ENCODE measurements at regions not wholly inside any gene's neighbourhood (a gene's known extent, or its start where the extent isn't known, plus 50 kb on each side); places are given as distances from the start of the nearest gene placed in this dataset.

DNA sequence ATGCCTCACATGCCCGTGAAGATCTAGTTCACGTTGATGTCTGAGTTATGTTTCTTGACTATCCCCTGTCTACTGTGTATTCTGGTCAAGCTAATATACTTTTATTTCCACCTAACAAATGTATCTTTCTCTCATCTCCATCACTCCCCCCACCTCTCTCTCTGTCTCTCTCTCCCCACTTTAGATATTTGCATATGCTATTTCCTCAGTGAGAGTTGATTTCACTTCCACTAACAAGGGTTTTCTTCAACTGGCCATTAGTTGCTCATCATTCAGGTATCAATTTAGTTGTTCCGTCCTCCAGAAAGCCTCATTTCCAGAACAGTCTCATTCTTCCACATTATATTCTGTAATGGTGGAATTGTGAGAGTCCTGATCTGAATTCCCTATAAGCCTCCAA lies 1777.8 kb upstream of the TENM3 start:
- TF ChIP-seq JUND (IDR thresholded peaks at IDR 0.05; ENCODE audit: low read depth): no peak
- in situ Hi-C loops (cut with HindIII; ENCODE audit: low pct_unique_long_range_greater_than_20kb, low sequenced_read_pairs): no loop called here
- DNase-seq (ENCODE audit: low read depth in 1 of 2, low spot score in 1 of 2): no peak

DNA sequence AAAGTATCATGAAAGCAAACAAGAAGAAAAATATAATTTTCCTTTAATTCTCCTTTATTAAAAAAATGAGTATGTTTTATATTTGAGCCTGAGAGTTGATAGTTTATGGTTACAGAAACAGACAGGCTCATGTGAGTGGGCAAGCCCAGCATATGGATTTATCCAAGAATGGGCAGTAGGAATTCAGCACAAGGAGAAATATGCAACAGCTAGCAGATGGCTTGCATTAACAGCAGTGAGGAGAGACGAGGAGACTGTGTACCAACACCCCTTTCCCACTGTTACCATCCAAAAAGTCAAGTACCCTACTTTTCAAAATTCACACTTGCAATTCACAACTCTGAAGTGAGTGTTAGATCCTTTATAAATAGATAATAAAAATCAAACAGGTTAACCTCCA lies 1760.2 kb upstream of the TENM3 start:
- no peak for TF ChIP-seq JUND (IDR thresholded peaks at IDR 0.05; ENCODE audit: low read depth)
- in situ Hi-C loops (cut with HindIII; ENCODE audit: low pct_unique_long_range_greater_than_20kb, low sequenced_read_pairs): no loop called here
- no peak for DNase-seq (ENCODE audit: low read depth in 1 of 2, low spot score in 1 of 2)

DNA sequence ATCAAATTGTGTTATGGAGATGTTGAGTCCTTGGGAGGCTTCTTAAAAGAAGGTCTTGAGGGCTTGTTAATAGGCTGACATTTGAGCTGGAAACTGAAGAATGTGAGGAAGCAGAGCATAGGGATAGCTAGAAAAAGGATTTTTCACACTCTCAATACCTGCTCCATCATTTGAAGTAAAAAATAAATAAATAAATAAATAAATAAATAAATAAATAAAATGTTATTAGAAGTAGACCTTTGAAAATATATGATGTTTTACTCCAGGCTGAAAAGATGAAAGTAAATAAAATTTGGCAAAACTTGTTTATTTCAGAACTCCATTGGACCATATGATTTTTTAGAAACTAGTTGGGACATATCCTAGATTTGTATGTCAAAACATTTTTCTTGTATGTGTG lies 1757.8 kb upstream of the TENM3 start:
- in situ Hi-C loops (cut with HindIII; ENCODE audit: low pct_unique_long_range_greater_than_20kb, low sequenced_read_pairs): no loop called here
- no peak for DNase-seq (ENCODE audit: low read depth in 1 of 2, low spot score in 1 of 2)
- TF ChIP-seq JUND (IDR thresholded peaks at IDR 0.05; ENCODE audit: low read depth): no peak

DNA sequence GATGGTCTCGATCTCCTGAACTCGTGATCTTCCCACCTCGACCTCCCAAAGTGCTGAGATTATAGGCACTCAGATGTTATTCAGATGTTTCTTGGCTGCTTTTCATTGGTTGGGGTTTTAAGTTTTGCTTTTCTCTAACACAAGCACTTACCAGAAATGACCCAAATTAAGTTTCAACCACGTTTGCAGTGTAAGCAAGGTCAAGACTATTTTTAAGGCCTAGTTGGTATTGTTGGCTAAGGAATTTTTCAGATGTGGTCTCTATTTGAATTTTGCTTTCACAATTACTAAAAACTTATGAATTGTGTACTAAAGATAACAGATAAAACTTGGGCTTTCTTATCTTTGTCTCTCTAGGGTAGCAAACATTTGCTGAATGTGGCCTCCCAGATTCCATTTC lies 1756.9 kb upstream of the TENM3 start:
- no peak for TF ChIP-seq JUND (IDR thresholded peaks at IDR 0.05; ENCODE audit: low read depth)
- in situ Hi-C loops (cut with HindIII; ENCODE audit: low pct_unique_long_range_greater_than_20kb, low sequenced_read_pairs): no loop called here

DNA sequence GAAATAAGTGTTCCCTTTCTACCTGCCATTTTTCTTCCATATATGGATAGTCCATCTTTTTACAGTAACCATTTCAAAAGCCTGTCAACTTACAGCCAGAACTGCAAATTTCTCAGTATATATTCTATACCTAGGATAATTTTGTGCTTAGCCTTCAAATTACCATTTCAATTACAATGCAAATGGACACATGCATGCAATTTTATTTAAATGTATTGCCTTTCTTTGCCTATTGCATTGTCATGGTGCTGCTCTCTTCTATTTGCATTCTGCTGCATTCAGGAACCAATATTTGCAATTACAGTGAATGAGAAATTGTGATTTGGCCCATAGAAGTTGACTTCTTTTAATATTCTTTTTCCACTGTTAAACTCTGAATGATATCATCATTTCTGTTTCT lies 1753.4 kb upstream of the TENM3 start:
- no peak for TF ChIP-seq JUND (IDR thresholded peaks at IDR 0.05; ENCODE audit: low read depth)
- in situ Hi-C loops (cut with HindIII; ENCODE audit: low pct_unique_long_range_greater_than_20kb, low sequenced_read_pairs): no loop called here

More for the DNA sequence above, 1756.9 kb upstream of the TENM3 start:
- no peak for DNase-seq (ENCODE audit: low read depth in 1 of 2, low spot score in 1 of 2)

DNA sequence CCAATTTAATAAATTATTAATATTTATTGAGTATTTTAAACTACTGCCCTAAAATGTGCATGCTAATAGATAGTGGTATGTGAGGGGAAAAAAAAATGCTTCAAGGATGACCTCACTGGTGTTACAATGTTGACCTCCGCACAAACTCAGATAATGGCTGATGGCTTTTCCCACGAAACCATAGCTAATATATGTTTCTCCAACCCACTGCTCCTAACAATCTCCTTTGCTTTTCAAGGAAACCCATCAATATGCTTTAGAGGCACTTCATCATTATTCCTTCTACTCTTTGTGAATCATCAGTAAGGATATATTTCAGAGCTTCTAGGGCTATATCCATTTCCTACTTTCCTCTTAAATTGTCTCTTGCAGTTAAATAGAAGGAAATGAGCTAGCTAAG lies 1752.0 kb upstream of the TENM3 start:
- no peak for TF ChIP-seq JUND (IDR thresholded peaks at IDR 0.05; ENCODE audit: low read depth)
- in situ Hi-C loops (cut with HindIII; ENCODE audit: low pct_unique_long_range_greater_than_20kb, low sequenced_read_pairs): no loop called here
- DNase-seq (ENCODE audit: low read depth in 1 of 2, low spot score in 1 of 2): no peak

More for the DNA sequence above, 1753.4 kb upstream of the TENM3 start:
- no peak for DNase-seq (ENCODE audit: low read depth in 1 of 2, low spot score in 1 of 2)

DNA sequence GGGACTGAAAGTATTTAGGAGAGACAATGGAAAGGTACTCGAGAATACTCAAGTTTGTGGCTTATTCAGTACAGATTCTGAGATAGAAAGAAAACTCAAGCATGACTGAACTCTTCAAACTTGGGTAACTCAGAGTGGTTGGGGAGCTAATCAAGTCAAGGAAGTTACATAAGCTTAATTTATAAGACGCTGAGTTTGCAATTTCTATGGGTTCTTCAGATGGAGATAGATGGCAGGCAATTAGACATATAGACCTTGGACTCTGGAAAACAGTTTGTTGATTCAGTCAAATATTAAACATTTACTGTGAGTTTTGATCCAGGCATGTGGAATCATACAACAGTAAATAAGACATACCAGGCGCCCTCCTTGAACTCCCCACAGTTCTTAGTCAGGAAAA lies 1749.9 kb upstream of the TENM3 start:
- TF ChIP-seq JUND (IDR thresholded peaks at IDR 0.05; ENCODE audit: low read depth): no peak
- DNase-seq (ENCODE audit: low read depth in 1 of 2, low spot score in 1 of 2): no peak
- in situ Hi-C loops (cut with HindIII; ENCODE audit: low pct_unique_long_range_greater_than_20kb, low sequenced_read_pairs): no loop called here

DNA sequence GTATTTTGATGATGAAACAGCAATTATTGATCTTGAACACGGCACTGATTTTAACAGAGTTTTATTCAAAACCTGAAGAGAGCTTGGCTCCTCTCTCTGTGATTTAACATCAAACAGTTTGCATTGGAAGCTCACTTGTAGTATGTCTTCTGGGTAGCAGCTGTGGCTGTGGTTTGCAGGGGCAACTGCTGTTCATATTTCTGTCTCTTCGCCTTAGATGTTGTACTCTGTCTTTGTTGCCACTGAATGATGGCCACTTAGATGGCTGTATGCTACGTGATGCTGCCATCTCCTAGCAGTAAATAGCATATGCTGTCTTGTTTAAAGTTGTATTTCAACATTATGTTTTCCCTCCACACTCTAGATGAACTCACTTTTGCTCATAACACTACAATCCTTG lies 1743.0 kb upstream of the TENM3 start:
- TF ChIP-seq JUND (IDR thresholded peaks at IDR 0.05; ENCODE audit: low read depth): no peak
- in situ Hi-C loops (cut with HindIII; ENCODE audit: low pct_unique_long_range_greater_than_20kb, low sequenced_read_pairs): no loop called here
- no peak for DNase-seq (ENCODE audit: low read depth in 1 of 2, low spot score in 1 of 2)

DNA sequence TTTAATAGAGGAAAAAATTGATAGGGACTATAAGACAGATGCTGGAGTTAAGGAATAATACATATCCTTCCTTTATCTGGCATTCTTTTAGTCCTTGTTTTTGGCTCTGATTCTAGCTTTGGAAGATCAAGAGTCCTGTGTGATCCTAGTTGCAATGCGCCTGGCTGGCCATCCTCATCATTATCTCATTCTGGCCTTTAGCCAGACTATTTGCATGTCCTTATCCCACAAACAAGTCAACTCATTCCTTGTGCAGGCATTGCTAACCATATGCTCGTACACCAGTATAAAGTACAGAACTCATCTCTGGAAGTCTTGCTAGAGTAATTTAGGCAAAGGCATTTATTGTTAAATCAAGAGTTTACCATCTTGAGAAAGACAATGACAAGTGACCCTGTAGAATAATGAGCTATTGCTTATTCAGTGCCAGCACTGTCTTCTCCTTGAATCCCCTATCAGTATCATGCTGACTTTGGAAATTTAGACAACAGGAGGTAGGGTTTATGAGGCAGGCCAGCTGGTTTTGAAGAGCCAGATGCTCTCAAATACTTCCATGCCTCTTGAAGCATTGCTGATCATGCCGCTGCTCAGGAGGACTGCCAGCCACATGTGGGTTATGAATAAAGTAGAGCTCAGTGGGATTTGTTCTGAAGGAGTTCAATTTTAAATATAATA lies 1730.3 kb upstream of the TENM3 start:
- no peak for TF ChIP-seq JUND (IDR thresholded peaks at IDR 0.05; ENCODE audit: low read depth)
- no peak for DNase-seq (ENCODE audit: low read depth in 1 of 2, low spot score in 1 of 2)
- in situ Hi-C loops (cut with HindIII; ENCODE audit: low pct_unique_long_range_greater_than_20kb, low sequenced_read_pairs): no loop called here

DNA sequence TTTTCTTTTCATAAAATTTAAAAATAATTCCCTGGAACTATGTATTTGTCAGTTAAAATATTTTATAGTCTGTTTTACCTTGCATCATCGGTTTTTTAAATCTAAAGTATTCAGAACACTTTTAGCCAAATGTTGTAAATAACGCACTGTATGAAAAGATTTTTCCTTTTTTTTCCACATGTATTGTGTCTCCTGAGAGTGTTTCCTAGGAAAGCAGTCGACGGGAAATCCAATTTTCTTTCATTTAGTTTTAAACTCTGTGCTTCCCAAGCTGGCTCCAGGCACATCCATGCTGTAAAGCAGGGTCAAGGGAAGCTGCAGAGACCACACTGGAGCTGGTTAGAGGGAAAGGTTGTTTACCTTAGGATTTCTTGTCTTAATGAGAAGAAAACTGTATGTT lies 1724.3 kb upstream of the TENM3 start:
- no peak for DNase-seq (ENCODE audit: low read depth in 1 of 2, low spot score in 1 of 2)
- in situ Hi-C loops (cut with HindIII; ENCODE audit: low pct_unique_long_range_greater_than_20kb, low sequenced_read_pairs): no loop called here
- TF ChIP-seq JUND (IDR thresholded peaks at IDR 0.05; ENCODE audit: low read depth): no peak

DNA sequence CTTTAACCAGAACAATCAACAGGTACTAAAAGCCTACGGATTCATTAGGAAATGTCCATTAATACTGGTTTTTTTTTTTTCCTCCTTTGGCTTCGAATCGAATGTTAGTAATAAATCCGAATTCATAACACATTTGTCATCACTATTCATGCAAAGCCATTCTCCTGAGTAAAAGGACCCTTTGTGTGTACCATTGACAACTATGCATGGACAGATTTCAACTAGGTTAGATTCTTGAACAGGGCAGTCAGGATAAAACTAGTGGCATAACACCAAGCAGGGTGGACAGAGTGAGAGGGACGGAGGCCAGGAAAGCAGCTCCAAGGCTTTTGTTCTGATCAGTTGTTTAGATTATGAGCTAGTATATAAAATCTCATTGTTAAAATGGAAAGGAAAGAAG lies 1722.0 kb upstream of the TENM3 start:
- in situ Hi-C loops (cut with HindIII; ENCODE audit: low pct_unique_long_range_greater_than_20kb, low sequenced_read_pairs): no loop called here
- DNase-seq (ENCODE audit: low read depth in 1 of 2, low spot score in 1 of 2): no peak
- no peak for TF ChIP-seq JUND (IDR thresholded peaks at IDR 0.05; ENCODE audit: low read depth)

DNA sequence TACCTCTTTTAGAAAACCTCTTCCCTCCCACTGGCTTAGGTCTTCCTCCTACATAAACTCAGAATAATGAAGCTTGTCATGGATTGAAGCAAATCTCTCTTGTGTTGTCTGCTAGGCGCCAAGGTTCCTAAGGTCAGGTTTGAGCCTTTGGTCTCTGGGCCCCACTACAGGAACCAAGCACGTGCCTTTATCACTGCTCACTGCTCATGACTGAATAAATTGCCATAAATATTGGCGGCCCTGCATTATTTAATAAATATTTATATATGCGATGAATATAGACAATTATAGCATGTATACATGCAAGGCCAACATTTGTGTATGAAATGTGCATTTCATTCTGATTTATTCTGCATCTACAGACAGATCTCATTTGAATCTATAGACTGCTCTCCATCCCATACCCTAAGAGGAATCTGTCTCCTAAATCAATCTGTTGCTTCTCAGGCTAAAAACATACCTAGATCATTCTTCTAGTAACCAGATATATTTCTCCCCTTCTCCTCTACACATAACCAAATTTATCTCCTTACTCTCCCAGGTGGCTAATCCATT lies 1717.6 kb upstream of the TENM3 start:
- no peak for DNase-seq (ENCODE audit: low read depth in 1 of 2, low spot score in 1 of 2)
- in situ Hi-C loops (cut with HindIII; ENCODE audit: low pct_unique_long_range_greater_than_20kb, low sequenced_read_pairs): no loop called here
- no peak for TF ChIP-seq JUND (IDR thresholded peaks at IDR 0.05; ENCODE audit: low read depth)

DNA sequence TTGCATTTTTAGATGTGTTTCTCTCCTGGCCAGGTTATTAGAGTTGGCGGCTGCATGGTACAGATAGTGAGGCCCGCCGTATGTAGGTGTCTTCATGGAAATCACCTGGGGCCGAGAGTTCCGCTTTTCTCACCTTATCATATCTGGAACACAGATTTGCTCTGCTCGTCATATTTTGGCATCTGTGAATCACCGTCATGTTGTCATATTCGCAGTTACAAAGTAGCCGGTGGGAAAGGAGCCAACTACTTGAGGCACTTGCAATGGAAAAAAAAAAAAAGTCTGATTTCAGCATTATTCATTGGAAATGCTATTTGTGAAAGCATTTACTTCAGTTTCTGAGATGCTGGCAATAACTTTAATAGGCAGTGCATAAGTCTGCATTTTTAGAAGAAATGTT lies 1715.2 kb upstream of the TENM3 start:
- no peak for TF ChIP-seq JUND (IDR thresholded peaks at IDR 0.05; ENCODE audit: low read depth)
- in situ Hi-C loops (cut with HindIII; ENCODE audit: low pct_unique_long_range_greater_than_20kb, low sequenced_read_pairs): no loop called here
- no peak for DNase-seq (ENCODE audit: low read depth in 1 of 2, low spot score in 1 of 2)

DNA sequence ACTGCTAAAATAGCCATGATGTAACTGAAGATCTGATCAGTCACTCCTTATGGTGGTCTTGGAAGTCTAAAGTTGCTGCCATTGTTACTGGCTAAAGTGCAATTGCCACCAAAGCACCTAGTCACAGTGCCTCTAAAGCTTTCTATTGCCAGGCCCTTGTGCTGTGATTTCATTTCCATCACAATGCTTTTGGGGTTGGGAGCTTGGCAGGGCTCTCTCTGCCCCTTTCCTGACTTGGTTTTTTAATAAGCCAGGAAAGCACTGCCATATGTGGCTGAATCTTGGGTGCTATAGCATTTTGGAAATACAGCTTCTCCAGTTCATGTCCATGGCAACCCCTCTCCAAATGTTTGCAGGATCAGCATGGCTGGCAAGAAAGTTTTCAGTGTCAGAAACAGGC lies 1712.4 kb upstream of the TENM3 start:
- in situ Hi-C loops (cut with HindIII; ENCODE audit: low pct_unique_long_range_greater_than_20kb, low sequenced_read_pairs): no loop called here
- no peak for DNase-seq (ENCODE audit: low read depth in 1 of 2, low spot score in 1 of 2)
- TF ChIP-seq JUND (IDR thresholded peaks at IDR 0.05; ENCODE audit: low read depth): no peak
